ENCODE measurements at regions not wholly inside any gene's neighbourhood (a gene's known extent, or its start where the extent isn't known, plus 50 kb on each side); places are given as distances from the start of the nearest gene placed in this dataset.

DNA sequence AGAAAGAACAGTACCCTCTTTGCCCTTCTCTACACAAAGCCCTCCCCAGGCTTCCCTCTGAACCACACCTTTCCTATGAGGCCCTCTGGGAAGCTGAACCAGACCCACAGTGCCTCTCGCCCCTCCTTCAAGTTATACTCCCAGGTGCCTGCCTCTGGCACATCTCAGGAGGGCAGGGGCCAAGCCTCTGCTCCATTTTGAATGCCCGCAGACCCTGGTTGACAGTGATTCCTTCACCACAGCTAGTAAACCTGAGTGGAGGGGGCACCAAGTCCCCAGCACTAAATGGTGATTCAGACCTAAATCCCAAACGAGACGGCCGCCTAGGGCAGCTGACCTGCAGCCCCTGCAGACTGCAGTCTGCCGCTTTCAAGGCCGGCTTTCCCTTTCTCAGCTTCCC, 230.5 kb upstream of the ZNF32 start:
- TF ChIP-seq, protein P1, sequence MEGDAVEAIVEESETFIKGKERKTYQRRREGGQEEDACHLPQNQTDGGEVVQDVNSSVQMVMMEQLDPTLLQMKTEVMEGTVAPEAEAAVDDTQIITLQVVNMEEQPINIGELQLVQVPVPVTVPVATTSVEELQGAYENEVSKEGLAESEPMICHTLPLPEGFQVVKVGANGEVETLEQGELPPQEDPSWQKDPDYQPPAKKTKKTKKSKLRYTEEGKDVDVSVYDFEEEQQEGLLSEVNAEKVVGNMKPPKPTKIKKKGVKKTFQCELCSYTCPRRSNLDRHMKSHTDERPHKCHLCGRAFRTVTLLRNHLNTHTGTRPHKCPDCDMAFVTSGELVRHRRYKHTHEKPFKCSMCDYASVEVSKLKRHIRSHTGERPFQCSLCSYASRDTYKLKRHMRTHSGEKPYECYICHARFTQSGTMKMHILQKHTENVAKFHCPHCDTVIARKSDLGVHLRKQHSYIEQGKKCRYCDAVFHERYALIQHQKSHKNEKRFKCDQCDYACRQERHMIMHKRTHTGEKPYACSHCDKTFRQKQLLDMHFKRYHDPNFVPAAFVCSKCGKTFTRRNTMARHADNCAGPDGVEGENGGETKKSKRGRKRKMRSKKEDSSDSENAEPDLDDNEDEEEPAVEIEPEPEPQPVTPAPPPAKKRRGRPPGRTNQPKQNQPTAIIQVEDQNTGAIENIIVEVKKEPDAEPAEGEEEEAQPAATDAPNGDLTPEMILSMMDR (IDR thresholded peaks at IDR 0.05 in 8 of 11, conservative IDR thresholded peaks at IDR 0.05 in 3 of 11) = no peak
- TF ChIP-seq POLR2AphosphoS5 (IDR thresholded peaks at IDR 0.05) (no peak), POLR2A (IDR thresholded peaks at IDR 0.05) (no peak)
